SK-N-SH treated with all-trans-retinoic acid at 6 μM for 48 hours (cell line): ENCODE measurements at regions not wholly inside any gene's neighbourhood (a gene's known extent, or its start where the extent isn't known, plus 50 kb on each side); places are given as distances from the start of the nearest gene placed in this dataset.

Source experiments
- ATAC-seq: fragments of 200-7000 bp; cut with Tn5 transposase; 3 replicates; pipeline ENCODE4 v1.9.1; 2020; ENCODE audit warnings: mild to moderate bottlenecking, moderate library complexity
- ARNTL ChIP-seq: fragments of 450-650 bp; formaldehyde crosslinking; IDR thresholded peaks from 2 replicates; pipeline ENCODE4 v1.5.0; 2020; ENCODE audit warnings: low read depth, mild to moderate bottlenecking, moderate library complexity, borderline replicate concordance
- BACH2 ChIP-seq: fragments of 250-450 bp; sonication (Bioruptor Pico); IDR thresholded peaks from 2 replicates; pipeline ENCODE4 v1.9.0; 2021; ENCODE audit warnings: mild to moderate bottlenecking, borderline replicate concordance
- CSDC2 ChIP-seq: fragments of 250-450 bp; sonication (Bioruptor Pico); IDR thresholded peaks from 2 replicates; pipeline ENCODE4 v1.5.0; 2020; ENCODE audit warnings: mild to moderate bottlenecking, moderate library complexity
- ESRRG ChIP-seq: fragments of 250-450 bp; sonication (Bioruptor Pico); IDR thresholded peaks from 2 replicates; pipeline ENCODE4 v1.6.1; 2021; ENCODE audit warnings: mild to moderate bottlenecking
- ISL1 ChIP-seq: fragments of 250-450 bp; sonication (Bioruptor Pico); IDR thresholded peaks from 2 replicates; pipeline ENCODE4 v2.1.2; 2022; ENCODE audit warnings: mild to moderate bottlenecking, moderate library complexity
- OSR1 ChIP-seq: fragments of 250-450 bp; sonication (Bioruptor Pico); IDR thresholded peaks from 2 replicates; pipeline ENCODE4 v1.8.0; 2022; ENCODE audit warnings: moderate library complexity, mild to moderate bottlenecking, inconsistent platforms
- PPARA ChIP-seq: fragments of 250-450 bp; sonication (Bioruptor Pico); IDR thresholded peaks from 2 replicates; pipeline ENCODE4 v1.5.0; 2020; ENCODE audit warnings: mild to moderate bottlenecking, borderline replicate concordance
- RARB ChIP-seq: fragments of 250-450 bp; sonication (Bioruptor Pico); IDR thresholded peaks from 2 replicates; pipeline ENCODE4 v1.8.0; 2021; ENCODE audit warnings: mild to moderate bottlenecking, moderate library complexity
- SNAI2 ChIP-seq: fragments of 250-450 bp; sonication (Bioruptor Pico); IDR thresholded peaks from 2 replicates; pipeline ENCODE4 v1.5.0; 2020; ENCODE audit warnings: mild to moderate bottlenecking, moderate library complexity
- TCF4 ChIP-seq: fragments of 250-450 bp; sonication (Bioruptor Pico); IDR thresholded peaks from 2 replicates; pipeline ENCODE4 v1.8.0; 2021; ENCODE audit warnings: mild to moderate bottlenecking, moderate library complexity, borderline replicate concordance
- TSHZ2 ChIP-seq: fragments of 250-450 bp; sonication (Bioruptor Pico); IDR thresholded peaks from 2 replicates; pipeline ENCODE4 v1.5.0; 2020; ENCODE audit warnings: mild to moderate bottlenecking, moderate library complexity
- ZC3H10 ChIP-seq: fragments of 250-450 bp; sonication (Bioruptor Pico); IDR thresholded peaks from 2 replicates; pipeline ENCODE4 v1.5.1; 2021; ENCODE audit warnings: mild to moderate bottlenecking, moderate library complexity
- ZFP3 ChIP-seq: fragments of 250-450 bp; sonication (Bioruptor Pico); IDR thresholded peaks from 2 replicates; pipeline ENCODE4 v1.5.0; 2020; ENCODE audit warnings: mild to moderate bottlenecking, moderate library complexity
- ZFP30 ChIP-seq: fragments of 450-650 bp; formaldehyde crosslinking; IDR thresholded peaks from 2 replicates; pipeline ENCODE4 v1.5.0; 2022; ENCODE audit warnings: mild to moderate bottlenecking, moderate library complexity
- ZNF565 ChIP-seq: fragments of 450-650 bp; formaldehyde crosslinking; conservative IDR thresholded peaks from 2 replicates; pipeline ENCODE4 v1.5.0; 2020; ENCODE audit warnings: low read depth, mild to moderate bottlenecking, moderate library complexity
- ZNF70 ChIP-seq: fragments of 450-650 bp; formaldehyde crosslinking; IDR thresholded peaks from 2 replicates; pipeline ENCODE4 v1.5.0; 2020; ENCODE audit warnings: mild to moderate bottlenecking, moderate library complexity
- ZNF8 ChIP-seq: fragments of 450-650 bp; formaldehyde crosslinking; IDR thresholded peaks from 2 replicates; pipeline ENCODE4 v1.5.0; 2020; ENCODE audit warnings: mild to moderate bottlenecking, moderate library complexity
- TF ChIP-seq, protein P1 (sequence below): fragments of 250-450 bp; sonication (Bioruptor Pico); IDR thresholded peaks from 2 replicates; pipeline ENCODE4 v1.8.0; 2020; ENCODE audit warnings: mild to moderate bottlenecking, moderate library complexity, borderline replicate concordance
- TF ChIP-seq, protein P2 (sequence below): fragments of 250-450 bp; sonication (Bioruptor Pico); IDR thresholded peaks from 2 replicates; pipeline ENCODE4 v1.8.0; 2021; ENCODE audit warnings: low read depth, mild to moderate bottlenecking, moderate library complexity, borderline replicate concordance
- TF ChIP-seq, protein P3 (sequence below): fragments of 250-450 bp; sonication (Bioruptor Pico); IDR thresholded peaks from 2 replicates; pipeline ENCODE4 v1.5.1; 2020; ENCODE audit warnings: low read depth, mild to moderate bottlenecking, moderate library complexity
- TF ChIP-seq, protein P4 (sequence below): fragments of 250-450 bp; sonication (Bioruptor Pico); IDR thresholded peaks from 2 replicates; pipeline ENCODE4 v1.5.1; 2021; ENCODE audit warnings: mild to moderate bottlenecking, moderate library complexity

GRCh38 chr3:59467476-59467875, 417.7 kb upstream of the CFAP20DC start:
- TF ChIP-seq, protein P1, sequence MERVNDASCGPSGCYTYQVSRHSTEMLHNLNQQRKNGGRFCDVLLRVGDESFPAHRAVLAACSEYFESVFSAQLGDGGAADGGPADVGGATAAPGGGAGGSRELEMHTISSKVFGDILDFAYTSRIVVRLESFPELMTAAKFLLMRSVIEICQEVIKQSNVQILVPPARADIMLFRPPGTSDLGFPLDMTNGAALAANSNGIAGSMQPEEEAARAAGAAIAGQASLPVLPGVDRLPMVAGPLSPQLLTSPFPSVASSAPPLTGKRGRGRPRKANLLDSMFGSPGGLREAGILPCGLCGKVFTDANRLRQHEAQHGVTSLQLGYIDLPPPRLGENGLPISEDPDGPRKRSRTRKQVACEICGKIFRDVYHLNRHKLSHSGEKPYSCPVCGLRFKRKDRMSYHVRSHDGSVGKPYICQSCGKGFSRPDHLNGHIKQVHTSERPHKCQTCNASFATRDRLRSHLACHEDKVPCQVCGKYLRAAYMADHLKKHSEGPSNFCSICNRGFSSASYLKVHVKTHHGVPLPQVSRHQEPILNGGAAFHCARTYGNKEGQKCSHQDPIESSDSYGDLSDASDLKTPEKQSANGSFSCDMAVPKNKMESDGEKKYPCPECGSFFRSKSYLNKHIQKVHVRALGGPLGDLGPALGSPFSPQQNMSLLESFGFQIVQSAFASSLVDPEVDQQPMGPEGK (CRISPR knock-in tag) = no peak
- no peak for TF ChIP-seq ESRRG
- TF ChIP-seq, protein P2, sequence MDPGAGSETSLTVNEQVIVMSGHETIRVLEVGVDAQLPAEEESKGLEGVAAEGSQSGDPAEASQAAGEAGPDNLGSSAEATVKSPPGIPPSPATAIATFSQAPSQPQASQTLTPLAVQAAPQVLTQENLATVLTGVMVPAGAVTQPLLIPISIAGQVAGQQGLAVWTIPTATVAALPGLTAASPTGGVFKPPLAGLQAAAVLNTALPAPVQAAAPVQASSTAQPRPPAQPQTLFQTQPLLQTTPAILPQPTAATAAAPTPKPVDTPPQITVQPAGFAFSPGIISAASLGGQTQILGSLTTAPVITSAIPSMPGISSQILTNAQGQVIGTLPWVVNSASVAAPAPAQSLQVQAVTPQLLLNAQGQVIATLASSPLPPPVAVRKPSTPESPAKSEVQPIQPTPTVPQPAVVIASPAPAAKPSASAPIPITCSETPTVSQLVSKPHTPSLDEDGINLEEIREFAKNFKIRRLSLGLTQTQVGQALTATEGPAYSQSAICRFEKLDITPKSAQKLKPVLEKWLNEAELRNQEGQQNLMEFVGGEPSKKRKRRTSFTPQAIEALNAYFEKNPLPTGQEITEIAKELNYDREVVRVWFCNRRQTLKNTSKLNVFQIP = no peak
- no peak for ATAC-seq

DNA sequence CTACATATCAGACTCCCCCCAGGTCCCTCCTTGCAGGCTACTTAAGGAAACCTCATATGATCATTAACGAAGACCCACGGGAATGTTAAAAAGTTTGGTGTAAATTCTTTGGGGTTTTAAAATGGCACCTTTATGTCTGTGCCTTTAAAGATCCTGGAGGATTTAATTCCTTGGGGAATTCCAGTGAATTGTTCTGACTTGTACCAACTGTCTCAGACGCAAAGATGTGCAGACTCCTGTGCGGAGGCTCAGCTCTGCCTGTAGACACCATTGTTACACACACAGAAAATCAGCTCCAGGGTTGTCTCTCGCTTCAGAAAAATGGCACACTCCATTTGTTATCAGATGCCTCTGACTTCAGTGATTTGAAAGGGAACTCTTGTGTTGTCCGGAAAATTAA, 414.4 kb upstream of the CFAP20DC start:
- no peak for ATAC-seq
- no peak for TF ChIP-seq TCF4 (CRISPR knock-in tag)
- no peak for TF ChIP-seq ZNF8 (CRISPR knock-in tag)
- no peak for TF ChIP-seq RARB (CRISPR knock-in tag)
- no peak for TF ChIP-seq ARNTL (CRISPR knock-in tag)
- TF ChIP-seq ZFP30 (CRISPR knock-in tag) = no peak
- TF ChIP-seq SNAI2 (CRISPR knock-in tag) = no peak
- TF ChIP-seq ZNF70 (CRISPR knock-in tag) = no peak
- no peak for TF ChIP-seq ZNF565 (CRISPR knock-in tag)
- TF ChIP-seq, protein P1 (CRISPR knock-in tag) = no peak
- no peak for TF ChIP-seq BACH2 (CRISPR knock-in tag)

DNA sequence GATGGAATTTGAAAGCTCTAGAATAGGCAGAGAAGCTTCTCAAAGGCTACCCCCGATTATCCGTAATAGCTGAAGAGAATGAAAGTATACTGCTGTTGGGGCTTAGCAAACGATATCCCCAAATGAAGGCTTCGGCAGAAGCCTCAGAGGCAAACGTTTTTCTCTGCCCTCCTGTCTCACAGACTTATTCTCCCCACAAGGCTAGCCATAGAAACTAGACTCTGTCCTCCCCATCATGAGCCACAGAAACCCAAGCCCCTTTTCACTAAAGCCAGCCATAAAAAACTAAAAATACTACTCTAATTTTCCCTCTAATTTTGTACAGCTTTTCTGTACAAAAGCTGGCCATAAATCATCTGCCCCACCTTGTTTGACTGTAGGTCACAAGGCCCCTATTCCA, 413.4 kb upstream of the CFAP20DC start:
- ATAC-seq = no peak
- TF ChIP-seq ISL1 (CRISPR knock-in tag) = no peak
- no peak for TF ChIP-seq SNAI2 (CRISPR knock-in tag)
- TF ChIP-seq PPARA = no peak
- no peak for TF ChIP-seq TSHZ2 (CRISPR knock-in tag)
- TF ChIP-seq OSR1 (CRISPR knock-in tag) = no peak
- no peak for TF ChIP-seq BACH2 (CRISPR knock-in tag)
- TF ChIP-seq, protein P3, sequence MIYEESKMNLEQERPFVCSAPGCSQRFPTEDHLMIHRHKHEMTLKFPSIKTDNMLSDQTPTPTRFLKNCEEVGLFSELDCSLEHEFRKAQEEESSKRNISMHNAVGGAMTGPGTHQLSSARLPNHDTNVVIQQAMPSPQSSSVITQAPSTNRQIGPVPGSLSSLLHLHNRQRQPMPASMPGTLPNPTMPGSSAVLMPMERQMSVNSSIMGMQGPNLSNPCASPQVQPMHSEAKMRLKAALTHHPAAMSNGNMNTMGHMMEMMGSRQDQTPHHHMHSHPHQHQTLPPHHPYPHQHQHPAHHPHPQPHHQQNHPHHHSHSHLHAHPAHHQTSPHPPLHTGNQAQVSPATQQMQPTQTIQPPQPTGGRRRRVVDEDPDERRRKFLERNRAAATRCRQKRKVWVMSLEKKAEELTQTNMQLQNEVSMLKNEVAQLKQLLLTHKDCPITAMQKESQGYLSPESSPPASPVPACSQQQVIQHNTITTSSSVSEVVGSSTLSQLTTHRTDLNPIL (CRISPR knock-in tag) = no peak
- no peak for TF ChIP-seq CSDC2 (CRISPR knock-in tag)
- no peak for TF ChIP-seq ESRRG
- no peak for TF ChIP-seq ZFP3 (CRISPR knock-in tag)
- no peak for TF ChIP-seq TCF4 (CRISPR knock-in tag)
- TF ChIP-seq RARB (CRISPR knock-in tag) = no peak
- no peak for TF ChIP-seq ZC3H10
- TF ChIP-seq, protein P1 (CRISPR knock-in tag) = no peak
- TF ChIP-seq, protein P4, sequence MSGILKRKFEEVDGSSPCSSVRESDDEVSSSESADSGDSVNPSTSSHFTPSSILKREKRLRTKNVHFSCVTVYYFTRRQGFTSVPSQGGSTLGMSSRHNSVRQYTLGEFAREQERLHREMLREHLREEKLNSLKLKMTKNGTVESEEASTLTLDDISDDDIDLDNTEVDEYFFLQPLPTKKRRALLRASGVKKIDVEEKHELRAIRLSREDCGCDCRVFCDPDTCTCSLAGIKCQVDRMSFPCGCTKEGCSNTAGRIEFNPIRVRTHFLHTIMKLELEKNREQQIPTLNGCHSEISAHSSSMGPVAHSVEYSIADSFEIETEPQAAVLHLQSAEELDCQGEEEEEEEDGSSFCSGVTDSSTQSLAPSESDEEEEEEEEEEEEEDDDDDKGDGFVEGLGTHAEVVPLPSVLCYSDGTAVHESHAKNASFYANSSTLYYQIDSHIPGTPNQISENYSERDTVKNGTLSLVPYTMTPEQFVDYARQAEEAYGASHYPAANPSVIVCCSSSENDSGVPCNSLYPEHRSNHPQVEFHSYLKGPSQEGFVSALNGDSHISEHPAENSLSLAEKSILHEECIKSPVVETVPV (CRISPR knock-in tag) = no peak
